Stimulated activated CD4-positive, alpha-beta T cell treated with anti-CD3 and anti-CD28 coated beads, Interleukin-1b, Interleukin-23, amount 100 ng/mL, for 4 hours (primary cell): ENCODE measurements at regions not wholly inside any gene's neighbourhood (a gene's known extent, or its start where the extent isn't known, plus 50 kb on each side); places are given as distances from the start of the nearest gene placed in this dataset.
"Not testable (repeated sequence)": the region's sequence is repeated elsewhere in the genome, so short reads cannot be mapped to it uniquely, and the experiment has no call there.

Experiments used
- DNase-seq, 2 donors: peaks; one replicate each; pipeline ENCODE4 v3.0.0-alpha.2; 2020; ENCODE audit warnings: low read depth in 2 of 2

- no peak for DNase-seq
These were observed 98.6 kb downstream of the NAV1 start for GRCh38 chr1:201637282-201638079.

DNA sequence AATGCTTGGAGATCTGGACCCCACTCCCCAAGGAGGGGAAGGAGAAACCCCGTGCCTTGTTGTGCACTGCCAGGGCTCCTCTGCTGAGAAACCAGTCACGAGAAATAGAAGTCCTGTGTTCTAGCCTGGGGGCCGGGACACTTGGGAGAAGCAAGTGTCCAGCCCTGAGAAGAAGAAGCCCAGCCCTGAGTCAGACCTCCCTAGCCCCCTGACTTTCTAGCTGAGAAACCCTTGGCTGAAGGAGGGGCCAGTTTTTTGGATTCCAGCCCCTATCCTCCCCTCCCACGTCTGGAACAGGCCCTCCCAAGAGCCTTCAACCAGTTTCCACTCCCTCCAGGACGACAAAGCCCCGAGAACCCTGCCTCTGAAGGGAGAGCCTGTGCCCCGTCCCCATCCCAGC lies 100.5 kb downstream of the NAV1 start:
- DNase-seq, result no peak

GRCh38 chr1:201639826-201640225 lies 100.9 kb downstream of the NAV1 start:
- no peak for DNase-seq

DNA sequence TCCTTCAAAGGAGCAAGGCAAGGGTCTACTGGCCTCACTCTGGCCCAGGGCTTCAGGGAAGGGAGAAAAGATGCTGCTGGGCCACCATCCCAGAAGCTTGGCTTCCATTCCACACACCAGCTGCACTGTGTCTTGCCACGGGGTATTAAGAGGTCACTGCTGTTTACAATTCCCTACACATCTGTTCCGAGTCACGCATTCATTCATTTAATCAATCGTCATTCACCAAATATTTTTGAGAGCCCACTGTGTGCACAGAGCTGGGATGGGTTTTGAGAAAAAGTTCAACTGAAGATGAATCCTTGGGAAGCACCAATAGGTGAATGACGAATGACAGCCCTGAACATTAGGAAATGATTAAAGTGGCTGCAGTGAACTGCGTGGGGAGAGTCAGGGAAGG lies 101.7 kb downstream of the NAV1 start:
- DNase-seq, result no peak

DNA sequence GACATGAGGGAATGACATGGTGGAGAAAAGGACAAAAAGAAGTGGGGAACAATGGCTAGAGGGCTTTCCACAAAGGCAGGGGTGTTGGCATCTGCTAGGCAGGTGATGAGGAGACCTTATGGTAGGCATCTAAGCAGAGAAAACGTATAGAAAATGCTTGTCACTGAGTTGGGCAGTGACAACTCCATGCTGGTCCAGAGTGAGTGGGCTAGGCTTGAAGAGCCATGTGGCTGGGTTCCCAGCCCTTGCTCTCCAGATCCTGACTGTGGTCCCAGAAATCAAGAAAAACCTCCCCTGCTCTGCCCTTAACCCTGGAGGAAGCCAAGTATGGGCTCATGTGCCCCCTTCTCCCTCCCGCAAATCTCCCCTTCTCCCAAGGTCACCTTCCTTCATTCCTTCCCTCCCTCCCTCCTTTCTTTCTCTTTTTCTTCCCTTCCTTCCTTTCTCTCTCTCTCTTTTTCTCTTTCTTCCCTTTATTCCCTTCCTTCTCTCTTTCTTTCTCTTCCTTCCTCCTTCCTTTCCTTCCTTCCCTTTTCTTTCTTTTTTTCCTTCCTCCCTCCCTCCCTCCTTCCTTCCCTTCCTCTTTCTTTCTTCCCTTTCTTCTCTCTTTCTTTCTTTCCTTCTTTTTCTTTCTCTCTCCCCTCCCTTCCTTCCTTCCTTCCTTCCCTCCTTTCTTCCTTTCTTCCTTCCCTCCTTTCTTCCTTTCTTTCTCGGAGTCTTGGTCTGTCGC lies 102.8 kb downstream of the NAV1 start:
- DNase-seq, result no peak

DNA sequence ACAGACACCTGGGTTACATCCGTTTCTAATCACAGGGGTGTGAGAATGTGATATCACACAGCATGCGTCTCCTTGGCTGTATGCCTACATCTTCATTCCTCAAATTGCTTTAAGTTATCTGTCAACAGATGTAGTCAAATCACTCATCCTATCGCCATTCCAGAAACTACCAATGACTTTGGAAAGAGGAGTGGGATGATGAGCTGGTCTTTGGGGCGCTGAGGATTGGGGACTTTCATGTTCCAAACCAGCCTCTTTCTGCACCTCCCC lies 104.8 kb downstream of the NAV1 start:
- no peak for DNase-seq

DNA sequence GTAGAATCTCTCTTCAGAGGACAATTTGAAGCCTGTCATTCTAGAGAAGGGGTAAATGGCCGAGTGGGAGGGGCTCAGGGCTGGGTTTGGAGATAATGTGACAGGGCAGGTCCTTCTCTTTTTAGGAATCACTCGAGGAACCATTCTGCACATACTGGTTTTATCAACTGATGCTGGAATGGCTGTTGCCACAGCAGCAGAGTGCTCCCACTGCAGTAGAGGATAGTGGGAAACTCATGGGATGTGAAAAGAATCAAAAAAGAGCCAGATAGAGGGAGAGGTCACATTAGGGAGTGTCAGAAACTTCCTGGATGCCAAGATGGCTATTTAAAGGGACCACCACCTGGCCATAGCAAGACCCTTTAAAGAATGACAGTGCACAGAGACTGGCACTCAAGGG lies 105.3 kb downstream of the NAV1 start:
- DNase-seq, result no peak

GRCh38 chr1:201645000-201645399 lies 106.1 kb downstream of the NAV1 start:
- not testable (repeated sequence) for DNase-seq

GRCh38 chr1:201645956-201646355 lies 107.0 kb downstream of the NAV1 start:
- no peak for DNase-seq

DNA sequence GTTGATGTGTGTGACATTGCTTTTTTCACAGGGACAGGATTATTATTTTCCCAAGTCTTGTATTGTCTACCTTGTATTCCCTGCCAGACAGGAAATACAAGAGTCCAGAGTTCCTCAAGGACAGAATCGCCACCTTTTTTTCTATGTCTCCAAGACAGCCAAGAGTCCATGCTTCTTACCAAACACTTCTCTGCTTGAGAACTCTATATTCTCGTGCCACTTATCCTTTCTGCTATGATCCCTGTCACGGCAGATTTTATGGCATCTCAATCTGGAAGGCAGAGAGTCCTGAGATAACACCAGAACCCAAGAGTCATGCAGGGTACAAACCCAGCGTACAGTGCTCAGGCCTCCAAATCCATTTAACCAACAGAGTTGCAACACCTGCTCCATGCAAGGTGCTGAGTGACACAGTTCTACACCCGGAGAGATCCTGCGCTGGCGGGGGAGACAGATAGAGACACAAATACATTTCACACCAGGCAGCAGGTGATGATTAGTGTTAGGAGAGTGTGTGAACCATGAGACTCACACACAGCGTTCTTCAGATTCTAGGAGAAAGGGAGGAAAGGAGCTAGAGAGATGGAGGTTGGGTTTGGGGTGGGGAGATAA lies 107.6 kb downstream of the NAV1 start:
- no peak for DNase-seq

GRCh38 chr1:201647094-201647493 lies 108.2 kb downstream of the NAV1 start:
- DNase-seq, result no peak

DNA sequence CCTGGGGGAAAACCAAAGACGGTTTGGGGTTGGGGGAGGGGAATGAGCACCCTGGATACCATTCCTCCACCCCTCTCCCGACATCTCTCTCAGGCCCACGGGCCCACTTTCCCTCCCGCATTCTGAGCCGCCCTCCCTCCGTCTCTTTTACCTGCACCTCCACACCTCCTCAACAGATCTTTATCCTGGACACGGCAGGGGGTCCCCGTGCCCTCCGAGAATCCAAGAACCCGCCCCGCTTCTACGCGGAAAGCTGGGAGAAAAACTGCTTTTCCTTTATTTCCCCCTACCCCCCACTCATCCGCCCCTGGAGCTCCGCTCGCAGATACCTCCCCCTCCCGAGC lies 108.8 kb downstream of the NAV1 start:
- no peak for DNase-seq

DNA sequence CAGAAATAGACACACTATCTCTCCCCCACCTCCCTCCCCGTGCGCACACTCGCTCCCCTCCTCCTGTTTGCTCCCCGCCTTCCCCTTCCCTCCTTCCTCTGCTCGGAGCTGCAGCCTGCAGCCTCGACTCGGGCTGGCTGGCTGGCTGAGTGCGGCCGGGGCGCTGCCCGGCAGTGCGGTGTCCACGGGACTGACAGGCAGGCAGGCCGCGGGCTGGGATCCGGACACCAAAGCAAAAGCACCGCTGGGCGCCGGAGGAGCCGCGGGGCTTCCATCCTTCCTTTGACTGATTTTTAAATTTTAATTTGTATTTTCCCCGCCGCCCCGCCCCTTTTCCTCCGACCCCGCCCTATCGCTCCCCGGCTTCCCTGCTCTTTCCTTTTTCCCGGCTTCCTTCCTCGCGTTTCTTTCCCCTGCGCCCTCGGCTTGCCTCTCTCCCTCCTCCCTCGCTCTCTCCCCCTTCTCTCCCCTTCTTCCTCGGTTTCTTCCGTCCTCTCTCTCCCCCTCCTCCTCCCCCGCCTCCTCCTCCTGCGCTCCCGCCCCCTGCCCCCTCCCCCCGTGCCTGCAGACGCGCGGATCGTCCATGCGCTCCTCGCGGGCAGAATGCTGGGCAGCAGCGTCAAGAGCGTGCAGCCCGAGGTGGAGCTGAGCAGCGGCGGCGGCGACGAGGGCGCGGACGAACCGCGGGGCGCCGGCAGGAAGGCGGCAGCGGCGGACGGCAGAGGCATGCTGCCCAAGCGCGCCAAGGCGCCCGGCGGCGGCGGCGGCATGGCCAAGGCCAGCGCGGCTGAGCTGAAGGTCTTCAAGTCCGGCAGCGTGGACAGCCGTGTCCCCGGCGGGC lies 109.4 kb downstream of the NAV1 start:
- no peak for DNase-seq

DNA sequence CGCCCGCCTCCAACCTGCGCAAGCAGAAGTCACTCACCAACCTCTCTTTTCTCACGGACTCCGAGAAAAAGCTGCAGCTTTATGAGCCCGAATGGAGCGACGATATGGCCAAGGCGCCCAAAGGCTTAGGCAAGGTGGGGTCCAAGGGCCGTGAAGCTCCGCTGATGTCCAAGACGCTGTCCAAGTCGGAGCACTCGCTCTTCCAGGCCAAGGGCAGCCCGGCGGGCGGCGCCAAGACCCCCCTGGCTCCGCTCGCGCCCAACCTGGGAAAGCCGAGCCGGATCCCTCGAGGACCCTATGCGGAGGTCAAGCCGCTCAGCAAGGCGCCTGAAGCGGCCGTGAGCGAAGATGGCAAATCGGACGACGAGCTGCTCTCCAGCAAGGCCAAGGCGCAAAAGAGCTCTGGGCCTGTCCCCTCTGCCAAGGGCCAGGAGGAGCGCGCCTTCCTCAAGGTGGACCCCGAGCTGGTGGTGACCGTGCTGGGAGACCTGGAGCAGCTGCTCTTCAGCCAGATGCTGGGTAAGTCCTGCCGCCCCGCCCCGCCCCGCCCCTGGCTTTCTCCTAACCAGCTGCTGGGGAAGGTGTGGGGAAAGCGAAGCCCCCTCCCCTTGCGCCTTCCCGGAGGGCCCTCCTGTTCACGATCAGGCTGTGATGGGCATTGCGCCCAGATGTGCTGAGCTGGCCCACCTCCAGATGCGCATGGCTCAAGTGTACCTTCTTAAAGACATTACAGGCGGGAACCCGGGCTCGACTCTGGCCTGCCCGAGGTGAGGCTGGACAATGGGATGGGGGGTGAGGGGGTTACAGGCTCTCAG lies 110.2 kb downstream of the NAV1 start:
- no peak for DNase-seq

DNA sequence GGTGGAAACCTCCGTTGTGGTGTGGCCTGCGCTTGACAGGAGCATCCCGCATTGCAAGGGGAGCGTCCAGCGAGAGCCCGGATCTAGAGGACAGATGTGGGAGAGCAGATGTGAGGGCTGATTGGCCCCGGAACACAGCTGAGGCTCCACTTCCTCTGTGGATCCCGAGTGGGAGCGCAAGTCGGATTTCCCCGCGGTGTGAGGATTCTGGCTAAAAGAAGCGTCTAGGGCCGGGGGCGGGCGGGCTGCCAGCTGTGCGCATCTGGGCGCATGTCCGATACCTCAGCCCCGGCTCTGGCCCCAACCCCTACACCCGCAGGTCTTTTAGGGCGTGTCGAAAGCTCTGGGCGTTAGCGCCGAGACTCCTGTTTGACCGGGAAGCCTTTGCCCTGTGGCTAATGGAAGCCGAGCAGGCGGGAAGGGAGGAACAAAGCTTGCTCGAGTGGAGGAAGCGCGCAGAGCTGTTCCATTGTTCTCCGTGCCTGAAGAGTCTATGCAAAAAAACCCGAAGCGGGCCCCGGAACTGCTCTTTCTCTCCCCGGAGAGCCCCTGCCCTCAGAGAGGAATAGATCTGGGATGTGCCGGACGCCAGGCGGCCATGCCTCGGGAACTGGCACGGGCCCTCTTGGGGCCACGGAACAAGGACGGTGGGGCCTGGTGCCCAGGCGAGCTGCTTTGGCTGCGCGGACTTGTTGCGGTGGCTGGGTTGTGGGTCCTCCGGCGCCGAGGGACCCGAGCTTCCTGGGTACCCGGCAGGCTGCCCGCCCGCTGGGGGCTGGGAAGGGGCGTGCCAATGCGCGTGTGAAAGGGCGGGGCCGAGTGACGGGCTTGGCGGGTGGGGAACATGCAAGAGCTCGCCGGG lies 111.1 kb downstream of the NAV1 start:
- DNase-seq, result no peak

DNA sequence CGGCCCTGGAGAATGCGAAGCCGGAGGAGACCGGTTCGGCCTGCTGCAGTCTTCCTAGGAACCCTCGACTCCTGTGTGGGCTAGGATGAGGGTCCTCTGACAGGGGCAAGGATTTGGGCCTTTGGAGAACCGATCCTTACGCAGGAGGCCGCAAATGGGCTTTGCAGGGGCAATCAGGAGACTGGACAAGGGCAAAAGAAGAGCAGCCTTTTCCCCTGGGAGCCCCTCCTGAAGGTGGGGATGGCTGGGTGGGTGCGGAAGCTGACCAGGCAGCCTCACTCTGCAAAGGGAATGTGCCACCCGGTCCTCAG lies 111.7 kb downstream of the NAV1 start:
- no peak for DNase-seq

DNA sequence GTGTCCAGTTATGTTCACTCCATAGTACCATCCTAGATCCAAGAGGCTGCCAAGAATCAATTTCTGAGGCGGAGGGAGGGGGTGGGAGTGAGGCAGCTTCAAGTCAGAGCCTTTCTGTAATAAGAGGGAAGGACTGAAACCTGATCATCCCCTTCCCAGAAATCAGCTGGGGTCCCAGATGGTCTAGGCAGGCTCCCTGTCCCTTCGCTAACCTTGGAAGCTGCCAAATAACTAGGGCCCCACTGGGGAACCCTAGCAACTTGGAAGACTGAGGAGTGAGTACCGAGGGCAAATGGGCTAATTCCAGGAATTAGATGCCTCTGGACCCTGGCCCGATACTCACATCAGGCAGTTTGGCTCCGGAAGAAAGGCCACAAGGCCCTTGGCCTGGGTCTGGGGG lies 113.3 kb downstream of the NAV1 start:
- DNase-seq, result no peak

DNA sequence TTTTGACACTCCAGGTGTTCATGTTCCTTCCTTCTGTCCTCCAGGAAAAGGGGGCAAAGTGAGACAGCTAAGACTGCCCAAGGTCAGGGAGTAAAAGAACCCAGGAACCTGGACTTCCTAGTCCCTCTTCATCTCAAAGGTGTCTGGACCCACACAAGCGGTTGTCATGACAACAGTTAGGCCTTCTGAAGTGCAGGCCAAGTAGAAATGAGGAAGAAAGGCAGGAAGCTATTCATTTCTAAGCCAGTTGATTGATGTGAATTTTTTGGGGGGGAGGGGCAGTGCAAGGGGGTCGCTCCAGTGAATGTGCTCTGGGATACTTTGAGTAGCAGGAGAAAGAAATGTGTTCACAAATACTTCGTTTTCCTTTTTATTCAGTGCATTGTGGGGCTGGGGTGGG lies 114.3 kb downstream of the NAV1 start:
- DNase-seq, result no peak

DNA sequence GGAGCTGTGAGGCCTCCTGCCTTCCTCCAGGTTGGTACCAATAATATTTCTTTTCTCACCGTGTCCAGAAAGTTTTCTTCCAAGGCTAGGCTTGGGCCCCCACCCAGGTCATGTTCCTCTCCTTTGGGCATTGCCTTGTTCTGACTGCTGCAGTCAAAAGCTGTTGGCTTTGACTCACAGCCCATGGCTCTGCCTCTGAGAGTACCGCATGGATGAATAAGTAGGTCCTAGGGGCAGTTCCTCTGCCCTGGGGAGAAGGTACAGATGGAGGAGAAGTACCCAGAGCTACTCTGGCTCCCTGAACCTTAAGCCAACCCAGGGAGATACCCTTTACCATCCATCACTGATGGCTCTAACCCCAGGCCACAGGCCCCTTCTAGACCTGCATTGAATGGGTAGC lies 115.0 kb downstream of the NAV1 start:
- no peak for DNase-seq

DNA sequence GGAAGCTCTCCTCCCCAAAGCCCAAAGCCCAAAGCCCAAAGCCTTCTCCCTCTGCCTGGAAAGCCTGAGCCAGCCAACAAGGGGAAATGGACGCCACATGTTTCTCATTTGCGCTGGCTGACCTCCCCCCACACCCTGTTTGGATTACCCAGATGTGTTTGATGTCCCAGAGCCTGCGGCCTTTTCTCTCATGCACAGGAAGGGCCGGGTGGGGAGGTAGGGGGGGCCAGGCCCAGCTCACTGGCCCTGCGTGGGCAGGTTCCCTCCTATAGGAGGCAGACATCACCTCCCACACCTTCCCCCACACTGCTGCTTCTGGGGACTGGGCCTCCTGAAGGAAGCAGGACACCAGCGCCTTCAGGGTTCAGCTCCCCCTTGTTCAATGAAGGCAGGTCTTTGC lies 116.3 kb downstream of the NAV1 start:
- no peak for DNase-seq

GRCh38 chr1:201655910-201656309 lies 117.0 kb downstream of the NAV1 start:
- DNase-seq, result no peak
